Left renal cortex interstitium (tissue), 4 donors: ENCODE measurements at regions not wholly inside any gene's neighbourhood (a gene's known extent, or its start where the extent isn't known, plus 50 kb on each side); places are given as distances from the start of the nearest gene placed in this dataset.
"Not testable (repeated sequence)": the region's sequence is repeated elsewhere in the genome, so short reads cannot be mapped to it uniquely, and the experiment has no call there.

ENCODE experiments used
- DNase-seq, 4 donors: peaks; one replicate each; pipeline ENCODE4 v3.0.0-alpha.2; 2013; ENCODE audit warnings: low read depth in 4 of 4, low spot score in 2 of 4, missing footprints in 1 of 4

DNA sequence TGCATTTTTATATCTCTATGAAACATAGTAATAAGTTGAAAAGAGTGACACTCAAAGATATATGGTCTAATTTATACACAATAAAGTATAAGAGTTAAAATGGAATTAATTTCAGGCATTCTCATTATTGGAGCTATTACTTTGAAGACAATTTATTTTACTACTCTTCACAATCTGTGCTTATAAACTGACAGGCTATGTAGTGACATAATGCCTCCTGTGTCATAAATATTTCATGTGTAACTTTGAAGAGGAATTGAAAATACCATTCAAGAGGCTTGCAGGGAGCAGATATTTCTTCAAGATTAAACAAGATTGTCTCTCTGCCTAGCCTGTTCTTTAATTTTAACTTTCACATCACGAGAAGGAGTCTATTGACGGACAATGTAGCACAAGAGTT lies 1881.5 kb upstream of the PCDH20 start:
- no peak for DNase-seq

GRCh38 chr13:63291701-63292100 lies 1876.1 kb upstream of the PCDH20 start:
- DNase-seq = no peak

GRCh38 chr13:63288576-63288975 lies 1872.9 kb upstream of the PCDH20 start:
- DNase-seq = no peak

GRCh38 chr13:63287926-63288325 lies 1872.3 kb upstream of the PCDH20 start:
- DNase-seq = no peak

- no peak for DNase-seq
Measured at GRCh38 chr13:63285426-63285825, 1869.8 kb upstream of the PCDH20 start.

DNA sequence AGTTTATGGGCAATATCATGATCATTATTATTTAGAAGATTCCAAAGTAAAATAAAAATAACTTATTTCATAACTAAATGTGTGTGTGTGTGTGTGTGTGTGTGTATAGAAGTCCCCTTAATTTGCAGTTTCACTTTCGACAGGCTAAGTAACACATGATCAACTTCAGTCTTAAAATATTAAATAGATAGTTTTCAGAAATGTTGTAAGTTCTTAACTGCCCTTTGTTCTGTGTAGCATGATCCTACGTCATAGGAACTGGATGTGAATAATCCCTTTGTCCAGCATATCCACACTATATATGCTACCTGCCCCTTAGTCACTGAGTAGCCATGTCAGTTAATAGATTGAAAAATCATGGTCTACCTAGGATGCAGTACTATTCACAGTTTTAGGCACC lies 1863.5 kb upstream of the PCDH20 start:
- no peak for DNase-seq

DNA sequence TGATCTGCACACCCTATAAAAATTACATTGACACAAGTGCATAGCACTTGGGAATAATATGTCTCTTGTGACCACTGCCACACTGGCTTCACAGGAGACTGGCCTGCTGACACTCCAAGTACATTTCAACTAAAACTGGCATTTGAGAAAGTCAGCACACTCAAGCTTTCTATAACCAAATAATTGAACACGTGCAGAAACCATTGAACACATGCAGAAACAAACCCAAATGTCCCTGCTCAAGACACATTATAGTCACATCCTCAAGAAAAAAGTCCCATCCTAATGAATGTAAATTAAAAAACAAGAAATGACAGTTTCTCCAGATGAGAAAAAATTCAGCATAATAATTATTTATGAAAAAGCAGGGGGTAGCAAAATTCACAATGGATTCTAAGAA lies 1859.1 kb upstream of the PCDH20 start:
- DNase-seq = no peak

- no peak for DNase-seq
Measured at GRCh38 chr13:63249411-63250187, 1834.0 kb upstream of the PCDH20 start.

DNA sequence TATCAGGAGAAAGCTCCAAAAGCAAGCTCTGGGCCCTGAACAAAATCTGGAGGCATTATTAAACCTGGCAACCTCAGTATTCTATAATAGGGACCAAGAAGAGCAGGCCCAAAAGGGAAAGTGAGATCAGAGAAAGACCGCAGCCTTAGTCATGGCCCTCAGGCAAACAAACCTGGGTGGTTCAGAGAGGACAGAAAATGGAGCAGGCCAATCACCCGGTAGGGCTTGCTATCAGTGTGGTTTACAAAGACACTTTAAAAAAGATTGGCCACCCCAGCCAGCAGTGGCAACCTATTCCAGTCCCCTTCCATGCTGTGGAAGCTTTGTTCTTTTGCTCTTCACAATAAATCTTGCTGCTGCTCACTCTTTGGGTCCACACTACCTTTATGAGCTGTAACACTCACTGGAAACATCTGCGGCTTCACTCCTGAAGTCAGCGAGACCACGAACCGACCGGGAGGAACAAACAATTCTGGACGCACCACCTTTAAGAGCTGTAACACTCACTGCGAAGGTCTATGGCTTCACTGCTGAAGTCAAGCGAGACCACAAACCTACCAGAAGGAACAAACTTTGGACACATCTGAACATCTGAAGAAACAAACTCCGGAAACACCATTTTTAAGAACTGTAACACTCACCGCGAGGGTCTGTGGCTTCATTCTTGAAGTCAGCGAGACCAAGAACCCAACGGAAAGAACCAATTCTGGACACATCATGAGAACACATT lies 1821.2 kb upstream of the PCDH20 start:
- DNase-seq = not testable (repeated sequence)

DNA sequence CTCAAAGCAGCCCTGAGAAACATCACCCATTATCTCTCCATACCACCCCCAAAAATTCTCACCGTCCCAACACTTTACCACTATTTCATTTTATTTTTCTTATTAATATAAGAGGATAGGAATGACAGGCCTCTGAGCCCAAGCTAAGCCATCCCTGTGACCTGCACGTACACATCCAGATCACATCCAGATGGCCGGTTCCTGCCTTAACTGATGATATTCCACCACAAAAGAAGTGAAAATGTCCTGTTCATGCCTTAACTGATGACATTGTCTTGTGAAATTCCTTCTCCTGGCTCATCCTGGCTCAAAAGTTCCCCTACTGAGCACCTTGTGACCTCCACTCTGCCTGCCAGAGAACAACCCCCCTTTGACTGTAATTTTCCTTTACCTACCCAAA lies 1802.9 kb upstream of the PCDH20 start:
- not testable (repeated sequence) for DNase-seq

DNA sequence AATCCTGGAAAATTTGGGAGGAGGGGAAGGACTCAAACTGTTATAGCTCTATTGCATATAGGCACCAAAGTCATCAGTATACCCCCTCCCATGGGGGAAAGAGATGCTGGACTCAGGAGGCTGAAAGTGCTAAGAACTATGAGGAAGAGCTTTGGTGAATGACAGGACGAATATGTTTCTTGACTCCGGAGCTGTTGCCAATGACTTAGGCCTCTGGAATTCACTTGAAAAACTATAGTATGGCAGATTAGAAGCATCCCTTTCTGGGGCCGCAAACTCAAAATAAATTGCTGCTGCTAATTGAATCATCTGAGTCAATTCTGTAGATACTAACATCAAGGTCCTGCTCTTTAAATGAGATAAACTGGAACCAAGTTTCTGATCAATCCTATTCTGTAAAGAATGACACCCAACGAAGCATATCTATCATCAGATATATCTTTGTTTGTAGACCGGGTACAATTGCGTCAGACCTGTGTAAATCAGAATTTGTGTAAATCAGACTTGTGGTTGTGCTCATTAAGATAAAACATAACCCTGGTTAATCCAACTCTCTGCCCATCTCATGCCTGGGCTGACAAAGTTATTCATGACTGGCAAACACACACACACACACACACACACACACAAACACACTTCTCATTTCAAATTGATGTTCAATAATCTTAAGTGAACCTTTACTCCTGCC lies 1793.8 kb upstream of the PCDH20 start:
- DNase-seq = no peak

- DNase-seq = no peak
Measured at GRCh38 chr13:63208826-63209225, 1793.2 kb upstream of the PCDH20 start.

- no peak for DNase-seq
Measured at GRCh38 chr13:63206461-63206860, 1790.8 kb upstream of the PCDH20 start.

GRCh38 chr13:63201493-63201892 lies 1785.8 kb upstream of the PCDH20 start:
- no peak for DNase-seq

- DNase-seq = no peak
Measured at GRCh38 chr13:63199508-63199907, 1783.9 kb upstream of the PCDH20 start.

DNA sequence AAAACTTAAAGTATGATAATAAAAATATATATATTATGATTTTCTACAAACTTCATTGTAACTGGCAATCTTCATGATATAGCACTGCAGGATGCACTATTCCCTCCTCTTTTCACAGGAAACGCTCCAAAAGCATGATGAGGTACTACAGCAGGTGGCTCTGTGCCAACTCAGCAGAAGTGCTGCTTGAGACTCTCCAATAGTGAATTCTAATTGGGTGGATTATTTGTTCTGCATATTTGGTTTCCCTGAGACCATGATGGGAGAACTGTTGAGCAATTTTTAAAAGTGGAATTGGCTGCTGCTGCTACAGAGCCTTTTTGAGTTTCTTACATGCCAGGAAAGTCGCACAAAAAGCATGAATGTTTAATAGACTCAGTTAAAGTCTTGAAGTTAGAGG lies 1782.4 kb upstream of the PCDH20 start:
- DNase-seq = no peak

- DNase-seq = no peak
Measured at GRCh38 chr13:63195726-63196125, 1780.1 kb upstream of the PCDH20 start.

- DNase-seq = no peak
Measured at GRCh38 chr13:63190742-63191141, 1775.1 kb upstream of the PCDH20 start.

- no peak for DNase-seq
Measured at GRCh38 chr13:63190219-63190618, 1774.6 kb upstream of the PCDH20 start.

GRCh38 chr13:63189712-63190111 lies 1774.1 kb upstream of the PCDH20 start:
- DNase-seq = no peak

DNA sequence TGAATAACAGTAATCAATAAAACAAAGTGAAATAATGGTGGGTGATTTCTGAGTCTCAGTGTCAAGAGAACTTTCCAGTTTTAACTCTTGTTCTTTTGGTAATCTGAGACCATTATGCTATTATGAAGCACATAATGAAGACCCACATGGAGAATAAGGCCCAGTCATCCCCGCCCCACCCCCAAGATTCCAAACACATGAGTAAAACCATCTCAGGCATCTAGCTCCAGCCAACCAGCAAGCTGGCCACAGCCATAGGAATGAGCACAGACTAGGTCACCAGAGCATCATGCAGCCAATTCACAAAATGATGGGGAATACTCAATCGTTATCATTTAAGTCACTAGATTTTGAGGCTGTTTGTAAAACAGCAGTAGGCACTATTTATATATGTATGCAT lies 1769.0 kb upstream of the PCDH20 start:
- no peak for DNase-seq

- DNase-seq = no peak
Measured at GRCh38 chr13:63175536-63175935, 1759.9 kb upstream of the PCDH20 start.
